Keratinocyte (primary cell): ENCODE measurements at regions not wholly inside any gene's neighbourhood (a gene's known extent, or its start where the extent isn't known, plus 50 kb on each side); places are given as distances from the start of the nearest gene placed in this dataset.

Experiments used
- CTCF ChIP-seq, 3 experiments: IDR thresholded peaks in 1 of 3; conservative IDR thresholded peaks in 1 of 3; optimal IDR thresholded peaks in 1 of 3; 2 replicates in 2 of 3; 3 replicates in 1 of 3; pipeline versions ENCODE3 to v1.5.1; 2011; ENCODE audit warnings: low read length in 3 of 3, mild to moderate bottlenecking in 3 of 3, moderate library complexity in 2 of 3, control low read depth in 1 of 3, inconsistent platforms in 1 of 3; ENCODE audit not compliant: insufficient read depth in 2 of 3; ENCODE audit errors: extremely low read depth in 1 of 3
- EZH2 ChIP-seq: IDR thresholded peaks from one replicate; pipeline ENCODE4 v1.6.1; 2012; ENCODE audit warnings: inconsistent platforms, mild to moderate bottlenecking, low read length, moderate library complexity

DNA sequence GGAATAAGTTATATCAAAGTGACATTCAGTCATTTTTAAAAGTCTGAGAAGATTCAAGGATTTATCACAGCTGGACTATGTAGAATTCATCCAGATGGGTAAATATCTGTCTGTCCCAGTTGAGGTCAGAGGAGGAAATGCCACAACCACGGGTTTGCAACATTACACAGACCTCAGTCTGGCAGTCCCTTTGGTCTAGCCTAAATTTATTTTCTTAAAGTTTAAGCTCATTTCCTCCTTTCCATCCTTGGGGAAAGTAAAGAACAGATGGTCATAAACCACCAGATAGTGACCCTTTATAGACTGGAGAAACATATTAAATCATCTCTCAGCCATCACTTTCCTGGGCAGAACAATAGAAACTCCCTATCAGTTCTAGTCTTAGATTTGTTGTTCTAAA, 238.4 kb upstream of the DDI1 start:
- TF ChIP-seq CTCF (optimal IDR thresholded peaks at IDR 0.05 in 1 of 3, IDR thresholded peaks at IDR 0.05 in 1 of 3, conservative IDR thresholded peaks at IDR 0.05 in 1 of 3; ENCODE audit: extremely low read depth in 1 of 3, insufficient read depth in 2 of 3, low read length in 3 of 3) (no peak), EZH2 (no peak)
